NCI-H748 treated with DMSO at 0.1 percent for 48 hours (cell line): ENCODE measurements at regions not wholly inside any gene's neighbourhood (a gene's known extent, or its start where the extent isn't known, plus 50 kb on each side); places are given as distances from the start of the nearest gene placed in this dataset.

Source experiments
- DNase-seq: peaks from one replicate; lab custom pipeline; 2025; lab: John Stamatoyannopoulos, UW

DNA sequence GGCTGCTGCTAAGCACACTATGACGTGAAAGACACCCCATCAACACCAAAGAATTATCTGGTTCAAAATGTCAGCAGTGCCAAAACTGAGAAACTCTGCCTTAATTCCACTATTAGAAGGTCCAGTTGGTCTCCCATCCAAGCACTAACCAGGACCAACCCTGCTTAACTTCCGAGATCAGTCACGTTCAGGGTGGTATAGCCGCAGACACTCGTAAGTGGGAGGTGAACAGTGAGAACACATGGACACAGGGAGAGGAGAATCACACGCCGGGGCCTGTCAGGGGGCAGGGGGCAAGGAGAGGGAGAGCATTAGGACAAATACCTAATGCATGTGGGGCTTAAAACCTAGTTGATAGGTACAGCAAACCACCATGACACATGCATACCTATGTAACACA is 83.4 kb downstream of the C13orf42 start:
- DNase-seq = no peak

GRCh38 chr13:51026016-51026415 is 85.1 kb downstream of the C13orf42 start:
- no peak for DNase-seq

DNA sequence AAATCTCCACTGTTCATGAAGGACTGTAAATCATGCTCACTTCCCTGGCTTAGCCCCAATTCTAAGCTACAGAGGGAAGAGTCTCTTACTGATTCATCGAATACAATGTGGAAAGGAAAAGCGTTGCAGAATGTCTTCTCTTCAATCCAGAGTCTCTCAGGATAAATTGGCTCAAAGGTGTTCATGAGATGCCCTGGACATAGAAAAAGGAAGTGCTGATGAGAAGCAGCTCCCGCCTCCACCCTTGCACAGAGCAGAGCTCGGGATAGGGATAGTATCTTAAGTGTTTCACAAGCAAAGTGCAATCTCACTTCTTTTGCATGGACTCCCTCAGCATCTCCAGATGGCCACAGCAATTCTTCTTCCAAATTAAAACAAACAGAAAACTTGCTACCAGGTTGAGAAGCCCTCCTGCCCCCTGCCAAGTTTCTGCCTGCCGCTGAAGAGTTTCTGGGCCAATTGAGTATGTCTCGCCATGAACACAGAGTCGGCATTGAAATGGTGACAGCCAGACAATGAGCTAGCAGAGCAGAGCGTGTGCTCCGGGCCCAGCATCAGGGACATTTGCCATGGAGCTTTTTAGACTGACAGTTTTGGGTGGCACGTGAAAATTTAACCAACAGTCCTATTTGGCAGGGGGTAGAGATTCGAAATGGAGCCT is 85.7 kb downstream of the C13orf42 start:
- no peak for DNase-seq

- DNase-seq = no peak
Observed at GRCh38 chr13:51021811-51022210, 89.3 kb downstream of the C13orf42 start.

- DNase-seq = no peak
Observed at GRCh38 chr13:51020600-51020999, 90.5 kb downstream of the C13orf42 start.

- DNase-seq = no peak
Observed at GRCh38 chr13:51019026-51019425, 92.0 kb downstream of the C13orf42 start.

DNA sequence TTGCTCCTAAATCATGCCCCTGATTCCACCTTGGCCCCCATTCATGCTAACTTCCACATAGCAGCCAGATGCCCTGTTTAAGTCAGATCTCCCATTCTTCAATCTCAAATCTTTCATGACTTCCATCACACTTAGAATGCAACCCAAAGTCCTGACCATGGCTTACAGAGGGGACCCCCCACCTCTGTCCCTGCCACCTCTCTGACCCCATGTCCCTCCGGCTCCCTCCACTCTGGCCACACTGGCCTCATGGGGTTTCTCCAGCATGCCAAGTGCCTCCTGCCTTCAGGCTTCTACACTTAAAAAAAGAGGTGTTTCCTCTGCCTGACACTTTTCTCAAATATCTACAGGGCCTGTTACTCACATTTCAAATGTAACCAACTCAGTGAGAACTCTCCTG is 93.6 kb downstream of the C13orf42 start:
- no peak for DNase-seq

- peak; percentile 28 for DNase-seq
Observed at GRCh38 chr13:51015973-51016372, 95.1 kb downstream of the C13orf42 start.

- no peak for DNase-seq
Observed at GRCh38 chr13:51009597-51009996, 100.0 kb downstream of the RNASEH2B start.

- no peak for DNase-seq
Observed at GRCh38 chr13:51007216-51007615, 97.6 kb downstream of the RNASEH2B start.

DNA sequence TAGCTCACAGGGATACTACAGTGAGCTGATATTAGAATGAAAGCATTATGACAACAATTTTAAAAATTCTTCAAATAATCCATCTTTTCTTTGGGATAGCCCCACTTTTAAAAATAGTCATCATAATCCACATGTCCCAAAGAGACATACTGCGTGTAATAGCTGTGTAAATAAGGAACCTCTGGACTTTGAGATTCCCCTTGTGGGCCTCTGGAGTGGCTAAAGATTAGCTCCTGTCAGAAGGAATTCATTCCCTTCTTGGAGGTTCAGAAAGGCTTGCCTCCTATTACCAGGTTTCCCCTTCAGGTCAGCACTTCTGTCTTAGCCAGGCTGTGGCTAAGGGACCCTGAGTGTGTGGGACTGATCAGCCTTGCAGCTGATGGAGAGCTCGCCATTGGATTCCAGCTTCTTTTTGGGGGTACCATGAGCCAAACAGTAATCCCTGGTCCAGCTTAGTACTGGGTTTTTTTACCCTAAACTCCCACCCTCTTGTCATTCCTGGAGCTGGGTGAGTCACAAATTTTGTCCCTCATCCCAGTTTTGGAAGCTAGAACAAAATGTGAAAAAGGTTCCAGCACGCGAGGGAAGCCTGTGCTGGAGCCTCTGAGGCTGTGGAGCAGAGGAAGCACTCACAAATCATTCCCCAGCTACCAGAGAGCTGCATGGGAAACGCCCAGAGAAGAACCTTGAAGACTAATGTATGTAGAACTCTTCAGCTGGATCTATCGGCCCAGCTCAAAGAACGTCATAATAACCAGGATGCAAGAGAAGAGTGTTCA is 96.7 kb downstream of the RNASEH2B start:
- DNase-seq = no peak
